Fibroblast of lung (primary cell): ENCODE measurements at regions not wholly inside any gene's neighbourhood (a gene's known extent, or its start where the extent isn't known, plus 50 kb on each side); places are given as distances from the start of the nearest gene placed in this dataset.

Experiments used
- DNase-seq, 2 donors: peaks; one replicate each; pipeline versions ENCODE4 v3.0.0 to v3.0.0-alpha.2; 2010; ENCODE audit warnings: low read depth in 2 of 2
- H2AFZ ChIP-seq: 2 replicates; pipeline ENCODE4 v1.5.1; 2012; ENCODE audit warnings: low read length, control low read depth, inconsistent platforms
- H3K27ac ChIP-seq: 2 replicates; pipeline ENCODE4 v1.5.1; 2011; ENCODE audit warnings: low read length, control low read depth; ENCODE audit not compliant: insufficient read depth
- H3K27me3 ChIP-seq: 2 replicates; pipeline ENCODE4 v1.5.1; 2011; ENCODE audit warnings: mild to moderate bottlenecking, low read length; ENCODE audit not compliant: control insufficient read depth, insufficient read depth
- H3K36me3 ChIP-seq: 2 replicates; pipeline ENCODE4 v1.5.1; 2011; ENCODE audit warnings: low read length; ENCODE audit not compliant: control insufficient read depth, insufficient read depth
- H3K4me1 ChIP-seq: 2 replicates; pipeline ENCODE4 v1.5.1; 2011; ENCODE audit warnings: low read length; ENCODE audit not compliant: control insufficient read depth, insufficient read depth; ENCODE audit errors: extremely low read depth
- H3K4me2 ChIP-seq: 2 replicates; pipeline ENCODE4 v1.5.1; 2011; ENCODE audit warnings: low read length, control low read depth; ENCODE audit not compliant: insufficient read depth; ENCODE audit errors: extremely low read depth
- H3K4me3 ChIP-seq, 4 experiments: fragments of 200-600 bp in 1 of 4; sonication (generic) in 1 of 4; replicated peaks in 1 of 4; 2 replicates each; pipeline ENCODE4 v1.5.1; 2011 to 2016; ENCODE audit warnings: low read length in 4 of 4, low read depth in 3 of 4, mild to moderate bottlenecking in 3 of 4, control low read depth in 2 of 4, inconsistent platforms in 1 of 4, mixed read lengths in 1 of 4; ENCODE audit not compliant: insufficient read depth in 1 of 4; ENCODE audit errors: control extremely low read depth in 1 of 4
- H3K79me2 ChIP-seq: 2 replicates; pipeline ENCODE4 v1.5.1; 2012; ENCODE audit warnings: mild to moderate bottlenecking, low read length, inconsistent platforms; ENCODE audit not compliant: control insufficient read depth, insufficient read depth
- H3K9ac ChIP-seq: 2 replicates; pipeline ENCODE4 v1.5.1; 2011; ENCODE audit warnings: mild to moderate bottlenecking, low read length, control low read depth; ENCODE audit not compliant: insufficient read depth
- H3K9me3 ChIP-seq: 2 replicates; pipeline ENCODE4 v1.5.1; 2012; ENCODE audit warnings: low read depth, low read length; ENCODE audit not compliant: control insufficient read depth, insufficient read depth
- H4K20me1 ChIP-seq: 2 replicates; pipeline ENCODE4 v1.5.1; 2011; ENCODE audit warnings: low read length; ENCODE audit not compliant: control insufficient read depth, insufficient read depth; ENCODE audit errors: extremely low read depth
- CTCF ChIP-seq, 2 donors: IDR thresholded peaks in 1 of 2; conservative IDR thresholded peaks in 1 of 2; 1 replicate in 1 of 2; 2 replicates in 1 of 2; pipeline ENCODE4 v1.5.1; 2011 to 2012; ENCODE audit warnings: low read length in 2 of 2, control low read depth in 1 of 2, inconsistent platforms in 1 of 2, low read depth in 1 of 2, mild to moderate bottlenecking in 1 of 2
- EZH2 ChIP-seq: IDR thresholded peaks from 2 replicates; pipeline ENCODE4 v1.5.1; 2012; ENCODE audit warnings: low read length, control low read depth, mild to moderate bottlenecking; ENCODE audit errors: missing control alignments

GRCh38 chr2:47272905-47273758 is 96.0 kb upstream of the EPCAM start:
- no peak for TF ChIP-seq EZH2
- TF ChIP-seq CTCF (conservative IDR thresholded peaks at IDR 0.05 in 1 of 2, IDR thresholded peaks at IDR 0.05 in 1 of 2; ENCODE audit: low read depth in 1 of 2, low read length in 2 of 2): no peak
- H3K79me2 ChIP-seq: no peaks in the 10 kb centered on the region
- no peak overlapping the region for H3K27ac ChIP-seq
- no peak overlapping the region for H2AFZ ChIP-seq
- H3K4me1 ChIP-seq: peaks cover 13% of the 10 kb centered on the region
- no peak overlapping the region for H3K4me3 ChIP-seq
- H3K9me3 ChIP-seq: no peaks in the 10 kb centered on the region
- H3K4me2 ChIP-seq: no peak overlapping the region
- DNase-seq: no peak
- H3K36me3 ChIP-seq: no peaks in the 10 kb centered on the region
- H3K9ac ChIP-seq: no peak overlapping the region
- H4K20me1 ChIP-seq: no peaks in the 10 kb centered on the region
- H3K27me3 ChIP-seq: no peaks in the 10 kb centered on the region

- Histone ChIP-seq H3K4me1 (peaks cover 13% of the 10 kb centered on the region), H3K4me2 (no peak overlapping the region), H3K79me2 (no peaks in the 10 kb centered on the region), H3K4me3 (peak overlapping the region in 2 of 4 experiments; percentile 19 to 30), H3K27ac (peak overlapping the region; percentile 66), H3K9me3 (no peaks in the 10 kb centered on the region), H3K9ac (peak overlapping the region; percentile 40), H2AFZ (no peak overlapping the region), H4K20me1 (no peaks in the 10 kb centered on the region), H3K27me3 (no peaks in the 10 kb centered on the region), H3K36me3 (no peaks in the 10 kb centered on the region)
- DNase-seq: peak; percentile 49 to 64
- TF ChIP-seq CTCF (conservative IDR thresholded peaks at IDR 0.05 in 1 of 2, IDR thresholded peaks at IDR 0.05 in 1 of 2; ENCODE audit: low read depth in 1 of 2, low read length in 2 of 2) (peak; percentile 73 to 82), EZH2 (no peak)
These were observed 95.9 kb upstream of the CALM2 start for GRCh38 chr2:47272031-47272864.
